ENCODE measurements at regions not wholly inside any gene's neighbourhood (a gene's known extent, or its start where the extent isn't known, plus 50 kb on each side); places are given as distances from the start of the nearest gene placed in this dataset.

- TF ChIP-seq CTCF (IDR thresholded peaks at IDR 0.05) (no peak), EZH2 (IDR thresholded peaks at IDR 0.05; ENCODE audit: borderline replicate concordance, insufficient read depth, low read depth, low read length, poor library complexity, severe bottlenecking) (no peak)
These were observed 343.2 kb upstream of the KLF3 start for GRCh38 chr4:38320833-38321232.

All from B cell (primary cell).